WTC11 (cell line): ENCODE measurements at regions not wholly inside any gene's neighbourhood (a gene's known extent, or its start where the extent isn't known, plus 50 kb on each side); places are given as distances from the start of the nearest gene placed in this dataset.

Source experiments
- ATAC-seq: fragments of 200-7000 bp; cut with Tn5 transposase; 2 replicates; pipeline ENCODE4 v1.10.0; 2021; ENCODE audit warnings: mild to moderate bottlenecking, moderate library complexity
- CTCF ChIA-PET: fragments of 300-600 bp; sonication (Branson Sonifier 250); formaldehyde crosslinking; loops from one replicate; lab custom pipeline; 2021; ENCODE audit warnings: antibody characterized with exemption; lab: Charles Lee
- POLR2A ChIA-PET: fragments of 350-600 bp; sonication (Branson Sonifier 250); formaldehyde crosslinking; loops from one replicate; lab custom pipeline; 2021; ENCODE audit warnings: antibody characterized with exemption; lab: Charles Lee
- DNase-seq: peaks from one replicate; pipeline ENCODE4 v3.0.0; 2021; ENCODE audit warnings: low spot score
- H3K27ac Mint-ChIP-seq: 2 replicates; pipeline ENCODE4 v1.8.0; 2021; ENCODE audit warnings: mixed read lengths
- H3K27me3 Mint-ChIP-seq: 2 replicates; pipeline ENCODE4 v1.8.0; 2021; ENCODE audit warnings: low read depth, mild to moderate bottlenecking, moderate library complexity, mixed read lengths
- H3K36me3 Mint-ChIP-seq: 2 replicates; pipeline ENCODE4 v1.8.0; 2021; ENCODE audit warnings: mixed read lengths
- H3K4me1 Mint-ChIP-seq: 2 replicates; pipeline ENCODE4 v1.8.0; 2022; ENCODE audit warnings: mixed read lengths
- H3K4me3 Mint-ChIP-seq: 2 replicates; pipeline ENCODE4 v1.8.0; 2021; ENCODE audit warnings: mild to moderate bottlenecking, moderate library complexity, mixed read lengths
- H3K9me3 Mint-ChIP-seq: 2 replicates; pipeline ENCODE4 v1.8.0; 2021; ENCODE audit warnings: mixed read lengths
- EMX1 ChIP-seq: fragments of 250-450 bp; sonication (Bioruptor Pico); IDR thresholded peaks from 2 replicates; pipeline ENCODE4 v1.8.0; 2021; ENCODE audit warnings: mild to moderate bottlenecking
- ESRRA ChIP-seq: sonication (generic); formaldehyde crosslinking; IDR thresholded peaks from 2 replicates; pipeline ENCODE4 v1.8.1; 2022; ENCODE audit warnings: mild to moderate bottlenecking, missing genetic modification reagents, borderline replicate concordance
- FOXP1 ChIP-seq: sonication (generic); formaldehyde crosslinking; IDR thresholded peaks from 2 replicates; pipeline ENCODE4 v1.8.0; 2022; ENCODE audit warnings: missing genetic modification reagents, mild to moderate bottlenecking, moderate library complexity, borderline replicate concordance
- MXD4 ChIP-seq: fragments of 250-450 bp; sonication (Bioruptor Pico); IDR thresholded peaks from 2 replicates; pipeline ENCODE4 v1.8.0; 2021; ENCODE audit warnings: mild to moderate bottlenecking, moderate library complexity, borderline replicate concordance
- NFE2L1 ChIP-seq: sonication (generic); formaldehyde crosslinking; IDR thresholded peaks from 2 replicates; pipeline ENCODE4 v1.8.1; 2023; ENCODE audit warnings: missing genetic modification reagents
- NR1H2 ChIP-seq: sonication (generic); formaldehyde crosslinking; IDR thresholded peaks from 2 replicates; pipeline ENCODE4 v1.9.0; 2021; ENCODE audit warnings: mild to moderate bottlenecking, moderate library complexity, missing genetic modification reagents
- NR2C2 ChIP-seq: sonication (generic); formaldehyde crosslinking; IDR thresholded peaks from 2 replicates; pipeline ENCODE4 v1.8.0; 2022; ENCODE audit warnings: mild to moderate bottlenecking, missing genetic modification reagents
- SMAD3 ChIP-seq: sonication (generic); formaldehyde crosslinking; IDR thresholded peaks from 2 replicates; pipeline ENCODE4 v1.8.0; 2022; ENCODE audit warnings: missing genetic modification reagents, mild to moderate bottlenecking, borderline replicate concordance
- SP1 ChIP-seq: sonication (generic); formaldehyde crosslinking; conservative IDR thresholded peaks from 2 replicates; pipeline ENCODE4 v1.8.1; 2022; ENCODE audit warnings: missing genetic modification reagents
- TEAD4 ChIP-seq: sonication (generic); formaldehyde crosslinking; IDR thresholded peaks from 2 replicates; pipeline ENCODE4 v1.8.0; 2022; ENCODE audit warnings: mild to moderate bottlenecking, missing genetic modification reagents
- ZNF138 ChIP-seq: sonication (generic); formaldehyde crosslinking; conservative IDR thresholded peaks from 2 replicates; pipeline ENCODE4 v1.8.1; 2022; ENCODE audit warnings: mild to moderate bottlenecking, moderate library complexity, missing genetic modification reagents
- ZNF232 ChIP-seq: sonication (generic); formaldehyde crosslinking; IDR thresholded peaks from 2 replicates; pipeline ENCODE4 v1.8.0; 2022; ENCODE audit warnings: mild to moderate bottlenecking, missing genetic modification reagents
- ZNF396 ChIP-seq: fragments of 250-450 bp; sonication (Bioruptor Pico); IDR thresholded peaks from 2 replicates; pipeline ENCODE4 v1.8.0; 2021; ENCODE audit warnings: mild to moderate bottlenecking, moderate library complexity, borderline replicate concordance
- TF ChIP-seq, protein P1 (sequence below): fragments of 250-450 bp; sonication (Bioruptor Pico); IDR thresholded peaks from 2 replicates; pipeline ENCODE4 v2.1.2; 2022; ENCODE audit warnings: mild to moderate bottlenecking, moderate library complexity
- TF ChIP-seq, protein P2 (sequence below): sonication (generic); formaldehyde crosslinking; IDR thresholded peaks from 2 replicates; pipeline ENCODE4 v1.8.1; 2022; ENCODE audit warnings: missing genetic modification reagents, borderline replicate concordance
- TF ChIP-seq, protein P3 (sequence below): fragments of 250-450 bp; sonication (Bioruptor Pico); IDR thresholded peaks from 2 replicates; pipeline ENCODE4 v1.9.0; 2021; ENCODE audit warnings: mild to moderate bottlenecking
- TF ChIP-seq, protein P4 (sequence below): sonication (generic); formaldehyde crosslinking; IDR thresholded peaks from 2 replicates; pipeline ENCODE4 v1.8.0; 2022; ENCODE audit warnings: mild to moderate bottlenecking, missing genetic modification reagents
- TF ChIP-seq, protein P5 (sequence below): sonication (generic); formaldehyde crosslinking; IDR thresholded peaks from 2 replicates; pipeline ENCODE4 v1.8.0; 2022; ENCODE audit warnings: mild to moderate bottlenecking, missing genetic modification reagents

DNA sequence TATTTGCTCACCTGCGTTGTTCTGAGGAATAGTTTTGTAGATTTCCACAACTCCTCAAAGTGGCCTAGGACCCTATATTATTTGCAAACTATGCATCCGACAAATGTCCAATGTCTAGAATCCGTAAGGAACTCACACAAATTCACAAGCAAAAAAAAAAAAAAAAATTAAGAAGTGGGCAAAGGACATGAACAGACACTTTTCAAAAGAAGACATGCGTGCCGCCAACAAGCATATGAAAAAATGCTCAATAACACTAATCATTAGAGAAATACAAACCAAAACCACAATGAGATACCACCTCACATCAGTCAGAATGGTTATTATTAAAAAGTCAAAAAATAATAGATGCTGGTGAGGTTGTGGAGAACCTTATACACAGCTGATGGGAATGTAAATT lies 398.5 kb upstream of the PROK2 start:
- TF ChIP-seq SP1 (CRISPR knock-in tag) (no peak), FOXP1 (CRISPR knock-in tag) (no peak), NR2C2 (CRISPR knock-in tag) (no peak), ZNF232 (no peak), MXD4 (CRISPR knock-in tag) (no peak), NFE2L1 (CRISPR knock-in tag) (no peak), ZNF396 (CRISPR knock-in tag) (no peak), SMAD3 (CRISPR knock-in tag) (no peak), ZNF138 (no peak), NR1H2 (no peak)
- TF ChIP-seq, protein P1, sequence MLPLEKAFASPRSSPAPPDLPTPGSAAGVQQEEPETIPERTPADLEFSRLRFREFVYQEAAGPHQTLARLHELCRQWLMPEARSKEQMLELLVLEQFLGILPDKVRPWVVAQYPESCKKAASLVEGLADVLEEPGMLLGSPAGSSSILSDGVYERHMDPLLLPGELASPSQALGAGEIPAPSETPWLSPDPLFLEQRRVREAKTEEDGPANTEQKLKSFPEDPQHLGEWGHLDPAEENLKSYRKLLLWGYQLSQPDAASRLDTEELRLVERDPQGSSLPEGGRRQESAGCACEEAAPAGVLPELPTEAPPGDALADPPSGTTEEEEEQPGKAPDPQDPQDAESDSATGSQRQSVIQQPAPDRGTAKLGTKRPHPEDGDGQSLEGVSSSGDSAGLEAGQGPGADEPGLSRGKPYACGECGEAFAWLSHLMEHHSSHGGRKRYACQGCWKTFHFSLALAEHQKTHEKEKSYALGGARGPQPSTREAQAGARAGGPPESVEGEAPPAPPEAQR (CRISPR knock-in tag): no peak
- TF ChIP-seq, protein P2, sequence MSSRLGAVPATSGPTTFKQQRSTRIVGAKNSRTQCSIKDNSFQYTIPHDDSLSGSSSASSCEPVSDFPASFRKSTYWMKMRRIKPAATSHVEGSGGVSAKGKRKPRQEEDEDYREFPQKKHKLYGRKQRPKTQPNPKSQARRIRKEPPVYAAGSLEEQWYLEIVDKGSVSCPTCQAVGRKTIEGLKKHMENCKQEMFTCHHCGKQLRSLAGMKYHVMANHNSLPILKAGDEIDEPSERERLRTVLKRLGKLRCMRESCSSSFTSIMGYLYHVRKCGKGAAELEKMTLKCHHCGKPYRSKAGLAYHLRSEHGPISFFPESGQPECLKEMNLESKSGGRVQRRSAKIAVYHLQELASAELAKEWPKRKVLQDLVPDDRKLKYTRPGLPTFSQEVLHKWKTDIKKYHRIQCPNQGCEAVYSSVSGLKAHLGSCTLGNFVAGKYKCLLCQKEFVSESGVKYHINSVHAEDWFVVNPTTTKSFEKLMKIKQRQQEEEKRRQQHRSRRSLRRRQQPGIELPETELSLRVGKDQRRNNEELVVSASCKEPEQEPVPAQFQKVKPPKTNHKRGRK: no peak
- TF ChIP-seq, protein P3, sequence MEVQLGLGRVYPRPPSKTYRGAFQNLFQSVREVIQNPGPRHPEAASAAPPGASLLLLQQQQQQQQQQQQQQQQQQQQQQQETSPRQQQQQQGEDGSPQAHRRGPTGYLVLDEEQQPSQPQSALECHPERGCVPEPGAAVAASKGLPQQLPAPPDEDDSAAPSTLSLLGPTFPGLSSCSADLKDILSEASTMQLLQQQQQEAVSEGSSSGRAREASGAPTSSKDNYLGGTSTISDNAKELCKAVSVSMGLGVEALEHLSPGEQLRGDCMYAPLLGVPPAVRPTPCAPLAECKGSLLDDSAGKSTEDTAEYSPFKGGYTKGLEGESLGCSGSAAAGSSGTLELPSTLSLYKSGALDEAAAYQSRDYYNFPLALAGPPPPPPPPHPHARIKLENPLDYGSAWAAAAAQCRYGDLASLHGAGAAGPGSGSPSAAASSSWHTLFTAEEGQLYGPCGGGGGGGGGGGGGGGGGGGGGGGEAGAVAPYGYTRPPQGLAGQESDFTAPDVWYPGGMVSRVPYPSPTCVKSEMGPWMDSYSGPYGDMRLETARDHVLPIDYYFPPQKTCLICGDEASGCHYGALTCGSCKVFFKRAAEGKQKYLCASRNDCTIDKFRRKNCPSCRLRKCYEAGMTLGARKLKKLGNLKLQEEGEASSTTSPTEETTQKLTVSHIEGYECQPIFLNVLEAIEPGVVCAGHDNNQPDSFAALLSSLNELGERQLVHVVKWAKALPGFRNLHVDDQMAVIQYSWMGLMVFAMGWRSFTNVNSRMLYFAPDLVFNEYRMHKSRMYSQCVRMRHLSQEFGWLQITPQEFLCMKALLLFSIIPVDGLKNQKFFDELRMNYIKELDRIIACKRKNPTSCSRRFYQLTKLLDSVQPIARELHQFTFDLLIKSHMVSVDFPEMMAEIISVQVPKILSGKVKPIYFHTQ (CRISPR knock-in tag): no peak
- H3K4me3 Mint-ChIP-seq: no peak overlapping the region
- DNase-seq: no peak
- H3K27ac Mint-ChIP-seq: no peak overlapping the region
- ChIA-PET CTCF (no interaction called here), POLR2A (no interaction called here)
- ATAC-seq: no peak
- H3K27me3 Mint-ChIP-seq: peaks cover 2% of the 10 kb centered on the region; the same call in 1 of the 2 replicates
- H3K36me3 Mint-ChIP-seq: no peaks in the 10 kb centered on the region
- H3K9me3 Mint-ChIP-seq: peaks cover 8% of the 10 kb centered on the region; the same call in 1 of the 2 replicates
- H3K4me1 Mint-ChIP-seq: peaks cover 5% of the 10 kb centered on the region; the same call in 1 of the 2 replicates

DNA sequence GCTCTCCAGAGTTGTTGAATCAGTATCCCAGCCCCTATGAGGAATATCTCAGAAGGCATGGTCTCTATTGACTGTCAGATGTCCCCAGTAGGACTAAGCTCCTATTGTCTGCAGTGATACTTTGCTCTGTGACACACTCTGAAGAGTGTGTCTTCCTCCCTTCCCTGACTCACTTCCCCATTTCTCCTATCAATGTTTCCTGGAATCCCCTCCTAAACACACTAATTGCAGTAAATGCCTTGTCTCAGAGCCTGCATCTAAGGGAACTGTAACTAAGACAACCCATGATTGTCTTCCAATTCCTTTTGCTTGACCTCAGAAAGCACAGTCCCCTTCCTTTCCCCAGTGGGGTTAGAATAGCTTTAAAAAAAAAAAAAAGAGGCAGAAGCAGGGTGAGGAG lies 397.3 kb upstream of the PROK2 start:
- ChIA-PET CTCF (interaction anchor here (0.6 kb wide), 1 partner anchor 44 kb away, joined by 3 read pairs; no protein-coding TSS in a partner anchor), POLR2A (no interaction called here)
- ATAC-seq (no peak), DNase-seq (no peak)
- H3K4me3 Mint-ChIP-seq: no peak overlapping the region
- H3K4me1 Mint-ChIP-seq: peaks cover 8% of the 10 kb centered on the region
- H3K27ac Mint-ChIP-seq: no peak overlapping the region
- peaks cover 8% of the 10 kb centered on the region; the same call in 1 of the 2 replicates for H3K9me3 Mint-ChIP-seq
- peaks cover 2% of the 10 kb centered on the region; the same call in 1 of the 2 replicates for H3K27me3 Mint-ChIP-seq
- TF ChIP-seq, protein P4, sequence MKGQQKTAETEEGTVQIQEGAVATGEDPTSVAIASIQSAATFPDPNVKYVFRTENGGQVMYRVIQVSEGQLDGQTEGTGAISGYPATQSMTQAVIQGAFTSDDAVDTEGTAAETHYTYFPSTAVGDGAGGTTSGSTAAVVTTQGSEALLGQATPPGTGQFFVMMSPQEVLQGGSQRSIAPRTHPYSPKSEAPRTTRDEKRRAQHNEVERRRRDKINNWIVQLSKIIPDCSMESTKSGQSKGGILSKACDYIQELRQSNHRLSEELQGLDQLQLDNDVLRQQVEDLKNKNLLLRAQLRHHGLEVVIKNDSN (CRISPR knock-in tag): no peak
- no peak for TF ChIP-seq TEAD4 (CRISPR knock-in tag)
- TF ChIP-seq EMX1 (CRISPR knock-in tag): no peak
- TF ChIP-seq ESRRA (CRISPR knock-in tag): no peak
- TF ChIP-seq, protein P5, sequence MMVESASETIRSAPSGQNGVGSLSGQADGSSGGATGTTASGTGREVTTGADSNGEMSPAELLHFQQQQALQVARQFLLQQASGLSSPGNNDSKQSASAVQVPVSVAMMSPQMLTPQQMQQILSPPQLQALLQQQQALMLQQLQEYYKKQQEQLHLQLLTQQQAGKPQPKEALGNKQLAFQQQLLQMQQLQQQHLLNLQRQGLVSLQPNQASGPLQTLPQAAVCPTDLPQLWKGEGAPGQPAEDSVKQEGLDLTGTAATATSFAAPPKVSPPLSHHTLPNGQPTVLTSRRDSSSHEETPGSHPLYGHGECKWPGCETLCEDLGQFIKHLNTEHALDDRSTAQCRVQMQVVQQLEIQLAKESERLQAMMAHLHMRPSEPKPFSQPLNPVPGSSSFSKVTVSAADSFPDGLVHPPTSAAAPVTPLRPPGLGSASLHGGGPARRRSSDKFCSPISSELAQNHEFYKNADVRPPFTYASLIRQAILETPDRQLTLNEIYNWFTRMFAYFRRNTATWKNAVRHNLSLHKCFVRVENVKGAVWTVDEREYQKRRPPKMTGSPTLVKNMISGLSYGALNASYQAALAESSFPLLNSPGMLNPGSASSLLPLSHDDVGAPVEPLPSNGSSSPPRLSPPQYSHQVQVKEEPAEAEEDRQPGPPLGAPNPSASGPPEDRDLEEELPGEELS (CRISPR knock-in tag): no peak
- TF ChIP-seq FOXP1 (CRISPR knock-in tag): no peak
- H3K36me3 Mint-ChIP-seq: no peaks in the 10 kb centered on the region
